OCI-LY1 (cell line): ENCODE measurements at regions not wholly inside any gene's neighbourhood (a gene's known extent, or its start where the extent isn't known, plus 50 kb on each side); places are given as distances from the start of the nearest gene placed in this dataset.

Experiments used
- H2AFZ ChIP-seq: fragments of 200-600 bp; sonication (generic), shearing (Covaris generic); 2 replicates; pipeline ENCODE4 v1.6.0; 2014; ENCODE audit warnings: antibody characterized with exemption, mild to moderate bottlenecking, low read length
- H3F3A ChIP-seq: fragments of 200-600 bp; sonication (generic), shearing (Covaris generic); 2 replicates; pipeline ENCODE4 v1.6.0; 2014; ENCODE audit warnings: mild to moderate bottlenecking, antibody characterized with exemption, low read length, moderate library complexity; ENCODE audit not compliant: insufficient read depth
- H3K27ac ChIP-seq: fragments of 200-600 bp; sonication (generic); 2 replicates; pipeline ENCODE4 v1.5.1; 2014; ENCODE audit warnings: low read length, mixed run types, mild to moderate bottlenecking, low read depth; ENCODE audit not compliant: poor library complexity, severe bottlenecking
- H3K27me3 ChIP-seq: fragments of 200-600 bp; sonication (generic); 2 replicates; pipeline ENCODE4 v1.6.0; 2014; ENCODE audit warnings: antibody characterized with exemption, mild to moderate bottlenecking, low read length, moderate library complexity; ENCODE audit not compliant: insufficient read depth
- H3K36me3 ChIP-seq: fragments of 200-600 bp; sonication (generic); 2 replicates; pipeline ENCODE4 v1.6.1; 2014; ENCODE audit warnings: mild to moderate bottlenecking, antibody characterized with exemption, low read length, moderate library complexity, mixed read lengths; ENCODE audit not compliant: insufficient read depth
- H3K4me1 ChIP-seq: fragments of 200-600 bp; sonication (generic); 2 replicates; pipeline ENCODE4 v1.5.1; 2014; ENCODE audit warnings: mild to moderate bottlenecking, low read length, moderate library complexity; ENCODE audit not compliant: insufficient read depth, severe bottlenecking
- H3K4me2 ChIP-seq: fragments of 200-600 bp; sonication (generic), shearing (Covaris generic); 2 replicates; pipeline ENCODE4 v1.6.1; 2014; ENCODE audit warnings: low read length
- H3K4me3 ChIP-seq: fragments of 200-600 bp; sonication (generic); 2 replicates; pipeline ENCODE4 v1.5.1; 2014; ENCODE audit warnings: low read length, low read depth, mild to moderate bottlenecking, mixed read lengths; ENCODE audit not compliant: poor library complexity, severe bottlenecking
- H3K79me2 ChIP-seq: fragments of 200-600 bp; shearing (Covaris generic); 2 replicates; pipeline ENCODE4 v1.6.1; 2016; ENCODE audit warnings: mixed run types, low read length, mixed read lengths; ENCODE audit not compliant: insufficient read depth
- H3K9ac ChIP-seq: fragments of 200-600 bp; sonication (generic), shearing (Covaris generic); 2 replicates; pipeline ENCODE4 v1.6.1; 2014; ENCODE audit warnings: mild to moderate bottlenecking, low read length, mixed read lengths
- H3K9me2 ChIP-seq: fragments of 200-600 bp; sonication (generic), shearing (Covaris generic); 2 replicates; pipeline ENCODE4 v1.6.1; 2014; ENCODE audit warnings: low read depth, mild to moderate bottlenecking, low read length, mixed read lengths
- H3K9me3 ChIP-seq: fragments of 200-600 bp; shearing (Covaris generic); 2 replicates; pipeline ENCODE4 v1.6.1; 2014; ENCODE audit warnings: low read length, mixed read lengths
- H4K20me1 ChIP-seq: fragments of 200-600 bp; sonication (generic), shearing (Covaris generic); 2 replicates; pipeline ENCODE4 v1.6.0; 2016; ENCODE audit warnings: mild to moderate bottlenecking, low read length; ENCODE audit not compliant: insufficient read depth
- CTCF ChIP-seq: fragments of 200-600 bp; sonication (generic), shearing (Covaris generic); IDR thresholded peaks from 2 replicates; pipeline ENCODE4 v1.5.1; 2017; ENCODE audit warnings: mild to moderate bottlenecking, antibody characterized with exemption, low read length, moderate library complexity, mixed read lengths
- EZH2 ChIP-seq: fragments of 200-600 bp; sonication (generic), shearing (Covaris generic); IDR thresholded peaks from 2 replicates; pipeline ENCODE4 v1.8.0; 2017; ENCODE audit warnings: borderline replicate concordance, mixed run types, mild to moderate bottlenecking, antibody characterized with exemption, low read length, moderate library complexity, mixed read lengths

GRCh38 chr11:23099256-23099655, 239.0 kb upstream of the CCDC179 start:
- Histone ChIP-seq H2AFZ (no peak overlapping the region), H3K36me3 (no peaks in the 10 kb centered on the region), H3F3A (no peaks in the 10 kb centered on the region), H3K4me2 (no peak overlapping the region), H3K9ac (no peak overlapping the region), H3K27me3 (no peaks in the 10 kb centered on the region), H4K20me1 (no peaks in the 10 kb centered on the region), H3K4me1 (no peaks in the 10 kb centered on the region), H3K9me2 (no peaks in the 10 kb centered on the region), H3K9me3 (no peaks in the 10 kb centered on the region), H3K27ac (no peak overlapping the region), H3K4me3 (no peak overlapping the region), H3K79me2 (no peaks in the 10 kb centered on the region)
- no peak for TF ChIP-seq EZH2
- no peak for TF ChIP-seq CTCF

- Histone ChIP-seq H3K79me2 (no peaks in the 10 kb centered on the region), H3K4me1 (no peaks in the 10 kb centered on the region), H3K4me3 (no peak overlapping the region), H3K9me2 (no peaks in the 10 kb centered on the region), H3K27me3 (no peaks in the 10 kb centered on the region), H2AFZ (no peak overlapping the region), H3K9ac (no peak overlapping the region), H3F3A (no peaks in the 10 kb centered on the region), H3K4me2 (no peak overlapping the region), H3K9me3 (no peaks in the 10 kb centered on the region), H3K27ac (no peak overlapping the region), H4K20me1 (no peaks in the 10 kb centered on the region), H3K36me3 (no peaks in the 10 kb centered on the region)
- no peak for TF ChIP-seq EZH2
- no peak for TF ChIP-seq CTCF
Measured at GRCh38 chr11:23100726-23101125, 240.5 kb upstream of the CCDC179 start.

GRCh38 chr11:23103416-23103815, 243.1 kb upstream of the CCDC179 start:
- Histone ChIP-seq H3K27ac (no peak overlapping the region), H2AFZ (no peak overlapping the region), H3K9ac (no peak overlapping the region), H3K9me3 (no peaks in the 10 kb centered on the region), H3K4me1 (no peaks in the 10 kb centered on the region), H3K27me3 (no peaks in the 10 kb centered on the region), H3K9me2 (no peaks in the 10 kb centered on the region), H3F3A (no peaks in the 10 kb centered on the region), H3K79me2 (no peaks in the 10 kb centered on the region), H3K4me3 (no peak overlapping the region), H4K20me1 (no peaks in the 10 kb centered on the region), H3K36me3 (no peaks in the 10 kb centered on the region), H3K4me2 (no peak overlapping the region)
- TF ChIP-seq EZH2: no peak
- no peak for TF ChIP-seq CTCF
